ENCODE measurements at regions not wholly inside any gene's neighbourhood (a gene's known extent, or its start where the extent isn't known, plus 50 kb on each side); places are given as distances from the start of the nearest gene placed in this dataset.

DNA sequence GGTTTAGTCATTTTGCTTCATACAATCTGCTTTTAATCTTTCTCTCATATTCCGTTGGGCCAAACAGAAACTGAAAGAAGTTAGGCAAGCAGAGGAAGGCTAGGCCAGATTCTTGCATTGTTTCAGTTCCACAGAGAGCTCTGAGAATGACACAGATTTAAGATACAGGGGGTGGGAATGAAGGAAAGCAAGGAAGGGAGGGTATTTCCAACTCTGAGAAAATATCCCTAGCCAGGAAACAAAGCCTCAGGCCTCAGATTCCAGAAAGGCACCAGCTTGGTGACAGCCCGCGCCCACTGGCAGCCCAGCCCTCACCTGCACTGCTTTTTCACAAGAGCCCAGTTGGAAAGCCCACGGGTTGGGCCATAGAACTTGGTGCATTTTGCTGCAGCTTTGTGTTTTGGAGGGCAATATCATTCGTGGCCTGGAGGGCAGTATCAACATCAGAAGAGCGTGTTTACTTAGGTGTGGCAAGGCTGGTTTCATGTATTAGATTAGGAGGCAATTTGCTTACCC is 63.5 kb downstream of the ENC1 start:
- DNase-seq: peak; percentile 62

DNA sequence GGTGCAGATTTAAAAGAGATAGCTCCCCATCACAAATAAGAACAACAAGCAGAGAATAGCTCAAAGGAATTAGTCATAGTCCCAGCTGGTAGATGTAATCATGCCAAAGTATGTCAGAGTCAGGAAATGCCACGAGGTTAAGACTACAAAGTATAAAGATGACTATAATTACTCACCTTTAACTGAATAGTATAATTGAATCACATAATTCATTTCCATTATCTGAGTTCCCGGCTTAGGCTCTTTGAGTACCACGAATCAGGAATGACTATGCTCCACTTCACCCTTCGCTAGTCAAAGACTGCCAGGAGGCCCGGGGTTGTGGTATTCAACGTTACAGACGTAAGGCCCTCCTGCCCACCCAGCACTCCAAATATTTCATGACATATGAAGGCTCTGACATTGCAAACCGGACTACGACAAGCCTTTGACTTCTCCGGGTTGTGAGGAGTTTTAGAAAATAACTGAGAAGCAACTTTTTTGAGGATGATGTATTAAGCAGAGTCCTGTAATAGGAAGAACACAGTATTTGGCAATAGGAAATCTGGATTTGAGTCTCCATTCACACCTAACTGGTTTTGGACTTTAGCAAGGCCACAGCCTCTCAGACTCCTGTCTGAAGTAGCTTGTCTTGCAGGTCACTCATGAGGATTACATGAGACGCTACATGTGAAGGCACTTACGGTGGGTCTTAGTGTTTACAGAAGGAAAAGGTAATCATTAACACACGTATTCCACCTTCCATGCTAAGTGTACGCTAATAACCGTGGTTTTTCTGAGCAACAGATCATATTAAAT is 64.6 kb downstream of the ENC1 start:
- DNase-seq: peak; percentile 77

DNA sequence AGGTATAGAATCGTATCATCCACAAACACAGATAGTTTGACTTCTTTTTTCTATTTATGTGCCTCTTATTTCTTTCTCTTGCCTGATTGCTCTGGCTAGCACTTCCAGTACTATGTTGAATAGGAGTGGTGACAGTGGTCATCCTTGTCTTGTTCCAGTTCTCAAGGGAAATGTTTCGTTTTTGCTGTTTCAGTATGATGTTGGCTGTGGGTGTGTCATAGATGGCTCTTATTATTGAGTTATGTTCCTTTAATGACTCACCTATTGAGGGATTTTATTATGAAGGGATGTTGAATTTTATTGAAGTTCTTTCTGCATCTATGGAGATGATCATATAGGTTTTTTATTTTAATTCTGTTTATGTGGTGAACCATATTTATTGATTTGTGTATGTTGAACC is 70.3 kb downstream of the ENC1 start:
- no peak for DNase-seq

DNA sequence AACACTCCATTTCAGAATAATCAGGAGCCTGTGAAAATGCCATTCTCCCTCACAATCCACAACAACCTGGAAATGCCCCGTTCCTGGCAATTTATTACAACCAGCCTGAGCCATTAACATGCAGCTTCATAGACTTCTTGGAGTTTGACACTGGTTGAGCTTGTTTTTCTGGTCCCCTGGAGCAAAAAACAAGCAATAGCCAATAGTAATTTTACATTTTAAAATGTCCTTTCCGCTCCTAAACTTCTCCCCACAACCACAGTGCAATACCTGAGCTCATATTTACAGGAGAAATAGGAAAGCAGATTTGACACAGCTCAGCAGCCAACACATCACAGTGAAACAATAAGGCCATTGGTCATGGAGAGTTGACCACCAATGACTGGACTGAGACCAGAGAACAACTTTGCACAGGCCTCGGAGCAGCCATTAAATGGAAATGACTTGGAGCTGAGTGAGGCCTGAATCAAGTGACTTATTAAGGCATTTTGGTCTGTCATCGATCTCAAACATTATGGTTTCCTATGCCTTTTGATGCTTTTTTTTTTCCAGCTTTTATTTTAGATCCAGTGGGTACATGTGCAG is 73.0 kb downstream of the ENC1 start:
- DNase-seq: no peak

DNA sequence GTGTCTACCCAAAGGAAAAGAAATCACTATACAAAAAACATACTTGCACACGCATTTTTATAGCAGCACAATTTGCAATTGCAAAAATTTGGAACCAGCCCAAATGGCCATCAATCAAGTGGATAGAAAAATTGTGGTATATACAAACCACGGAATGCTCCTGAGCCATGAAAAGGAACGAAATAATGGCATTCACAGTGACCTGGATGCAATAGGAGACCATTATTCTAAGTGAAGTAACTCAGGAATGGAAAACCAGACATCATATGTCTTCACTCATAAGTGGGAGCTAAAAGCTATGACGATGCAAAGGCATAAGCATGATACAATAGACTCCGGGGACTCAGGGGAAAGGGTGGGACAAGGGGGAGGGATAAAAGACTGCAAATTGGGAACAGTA is 78.4 kb downstream of the ENC1 start:
- no peak for DNase-seq

DNA sequence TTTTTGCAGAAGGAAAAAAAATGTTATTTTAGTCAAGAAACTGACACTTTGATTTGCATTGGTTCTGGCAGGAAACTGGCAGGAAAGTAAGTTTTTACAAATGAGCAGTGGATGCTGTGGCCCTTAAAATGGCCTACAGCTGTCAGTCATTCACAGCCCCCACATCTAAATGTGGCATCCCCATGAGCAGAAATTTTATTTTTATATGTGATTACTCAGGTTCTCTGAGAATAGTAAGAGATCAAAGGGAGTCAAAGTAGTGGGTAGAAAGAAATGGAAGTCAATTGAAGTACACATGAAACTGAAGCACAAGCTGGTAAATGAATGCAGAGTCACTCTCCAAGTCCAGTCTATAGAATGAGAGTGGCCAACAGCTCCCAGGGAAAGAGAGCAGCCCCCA is 80.3 kb downstream of the ENC1 start:
- no peak for DNase-seq

DNA sequence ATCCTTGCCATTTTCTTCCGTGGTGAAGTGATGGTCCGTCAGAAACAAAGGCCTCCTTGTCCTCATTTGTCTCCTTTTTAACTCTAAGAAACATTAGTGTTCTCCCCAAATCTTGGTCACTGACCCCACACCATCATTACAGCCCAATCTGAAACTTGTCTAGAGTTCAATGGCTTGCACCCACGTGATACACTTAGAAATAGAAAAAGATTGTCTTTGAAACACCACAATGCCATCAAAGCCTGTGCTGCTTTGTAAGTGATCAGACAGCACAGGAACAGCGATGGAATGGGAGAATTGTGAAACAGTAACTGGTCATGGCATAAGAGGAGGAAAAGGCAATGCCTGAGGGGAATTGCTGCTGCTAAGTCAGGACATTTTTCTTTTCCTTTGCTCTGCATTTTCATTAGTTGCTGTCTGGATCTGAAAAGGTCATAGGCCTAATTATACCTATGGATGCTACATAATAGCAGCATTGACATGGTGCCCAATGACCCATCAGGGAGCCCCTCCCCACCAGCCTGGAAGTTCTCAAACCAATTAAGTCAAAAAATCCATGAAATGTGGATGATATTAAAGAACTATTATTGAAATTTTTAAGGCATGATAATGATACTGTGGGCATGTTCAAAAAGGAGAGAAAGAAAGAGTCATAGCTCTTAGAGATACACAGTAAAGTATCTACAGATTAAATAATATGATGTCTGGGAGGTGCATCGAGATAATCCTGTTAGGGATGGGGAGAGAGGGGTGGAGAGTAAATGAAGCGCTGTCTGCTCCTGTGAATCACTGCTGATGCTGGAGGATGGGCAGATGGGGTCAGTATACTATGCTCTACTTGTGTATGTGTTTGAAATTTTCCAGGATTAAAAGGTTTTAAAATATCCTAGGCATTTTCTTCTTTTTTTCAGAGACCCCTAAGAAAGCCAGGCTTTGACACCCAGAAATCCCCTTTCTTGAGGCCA is 83.6 kb downstream of the ENC1 start:
- peak; percentile 72 for DNase-seq

DNA sequence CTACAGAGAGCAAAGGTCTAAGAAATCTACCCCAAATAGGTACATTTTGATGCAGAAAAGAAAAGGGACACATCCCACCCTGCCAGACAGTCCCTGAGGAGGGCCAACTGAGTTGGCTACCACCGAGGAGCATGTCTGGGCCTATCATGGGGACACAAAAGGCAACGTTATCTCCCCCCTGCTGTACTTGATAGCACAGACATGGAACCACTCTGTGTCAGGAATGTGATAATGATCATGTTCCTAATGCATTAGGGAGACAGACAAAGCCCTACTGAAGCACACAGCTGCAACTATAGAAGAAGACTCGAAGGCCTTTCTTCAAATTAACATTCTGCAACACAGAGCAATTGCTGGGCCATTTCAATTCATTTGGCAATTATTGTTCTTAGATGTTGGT is 84.5 kb downstream of the ENC1 start:
- no peak for DNase-seq

DNA sequence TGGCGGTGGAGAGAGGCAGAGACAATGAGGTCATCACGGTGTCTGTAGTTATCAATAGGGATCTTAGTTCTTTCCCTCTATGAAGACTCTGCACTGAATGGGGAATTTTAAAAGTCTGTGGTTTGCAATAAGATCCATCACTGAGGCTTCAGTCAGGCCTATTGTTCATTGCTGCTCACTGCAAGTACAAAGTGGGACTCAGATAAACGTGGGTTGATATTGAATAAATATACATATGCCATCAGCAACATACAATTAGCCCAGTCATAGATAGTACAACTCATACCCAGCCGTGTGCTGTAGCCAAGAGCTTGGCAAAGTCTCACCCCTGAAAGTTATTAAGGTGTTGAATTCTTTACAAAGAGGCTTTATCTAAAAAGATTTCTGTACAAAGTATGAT is 88.4 kb downstream of the ENC1 start:
- peak; percentile 79 for DNase-seq

DNA sequence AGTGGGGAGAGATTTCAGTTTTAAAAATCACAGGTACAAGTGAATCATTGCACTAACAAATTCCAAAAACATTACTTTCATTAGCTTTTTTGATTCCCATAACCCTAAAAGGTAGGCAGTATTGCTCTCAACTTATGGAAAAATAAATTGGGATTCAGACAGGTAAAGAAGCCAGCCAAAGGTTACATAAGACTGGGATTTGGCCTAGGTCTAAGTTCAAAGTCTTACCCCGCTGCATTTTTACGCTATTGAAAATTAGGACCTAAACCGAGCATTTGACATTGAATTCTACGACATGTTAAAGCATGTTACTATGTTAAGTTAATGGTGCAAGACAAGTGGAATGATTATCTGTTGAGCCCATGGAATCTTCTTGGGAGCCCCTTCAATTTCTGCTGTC is 89.6 kb downstream of the ENC1 start:
- DNase-seq: no peak

DNA sequence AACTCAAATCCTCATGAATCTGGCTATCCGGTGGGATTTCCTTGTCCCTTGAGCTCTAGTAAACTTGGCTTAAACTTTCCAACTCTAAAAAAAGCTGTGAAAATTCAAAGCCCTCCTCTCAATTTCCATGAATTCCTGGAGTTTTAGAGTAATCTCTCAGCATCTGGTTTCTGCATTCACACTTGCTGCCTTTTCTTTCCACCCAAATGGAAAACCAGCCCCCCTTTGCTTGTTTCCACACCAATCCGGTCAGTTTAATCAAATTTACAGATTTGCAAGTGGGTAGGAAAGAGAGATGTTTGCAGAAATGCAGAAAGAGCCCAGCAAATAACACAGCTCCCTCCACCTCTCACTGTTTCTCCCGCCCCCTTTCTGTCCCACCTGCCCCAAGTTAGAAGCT is 91.1 kb downstream of the ENC1 start:
- DNase-seq: no peak

DNA sequence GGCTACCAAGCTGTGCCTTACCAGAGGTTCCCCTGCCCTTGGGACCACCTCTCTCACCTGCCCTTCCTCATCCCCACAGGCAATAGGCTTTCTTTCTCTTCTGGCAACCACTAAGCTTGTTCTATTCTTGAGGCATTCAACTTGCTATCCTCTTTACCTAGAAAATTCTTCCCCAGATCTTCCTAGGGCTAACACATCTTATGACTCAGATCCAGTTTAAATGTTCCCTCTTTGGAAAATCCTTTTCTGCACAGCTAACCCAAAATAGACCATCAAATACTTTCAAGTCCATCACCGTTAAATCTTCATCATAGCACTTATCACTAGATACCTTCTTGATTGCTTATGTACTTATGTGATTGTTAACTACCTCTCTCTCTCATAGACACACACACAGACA is 93.7 kb downstream of the ENC1 start:
- no peak for DNase-seq

DNA sequence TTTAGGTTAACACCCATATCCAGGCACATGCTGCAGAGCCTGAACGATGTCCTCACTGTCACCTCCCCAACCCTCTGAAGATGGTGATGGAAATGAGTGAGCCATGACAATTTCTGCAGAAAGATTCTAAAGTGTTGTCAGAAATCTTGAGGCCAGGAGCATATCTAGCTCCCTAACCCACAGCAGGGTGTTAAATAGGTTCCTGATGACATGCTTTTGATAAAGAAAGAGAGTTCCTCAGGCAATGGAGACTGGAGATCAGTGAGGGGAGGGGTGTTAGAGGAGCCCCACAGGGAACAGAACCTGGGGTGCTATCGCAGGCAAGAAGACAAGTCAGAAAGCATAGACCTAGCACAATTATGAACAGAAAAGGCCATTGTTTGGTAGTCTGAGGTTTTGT is 95.7 kb downstream of the ENC1 start:
- DNase-seq: no peak

DNA sequence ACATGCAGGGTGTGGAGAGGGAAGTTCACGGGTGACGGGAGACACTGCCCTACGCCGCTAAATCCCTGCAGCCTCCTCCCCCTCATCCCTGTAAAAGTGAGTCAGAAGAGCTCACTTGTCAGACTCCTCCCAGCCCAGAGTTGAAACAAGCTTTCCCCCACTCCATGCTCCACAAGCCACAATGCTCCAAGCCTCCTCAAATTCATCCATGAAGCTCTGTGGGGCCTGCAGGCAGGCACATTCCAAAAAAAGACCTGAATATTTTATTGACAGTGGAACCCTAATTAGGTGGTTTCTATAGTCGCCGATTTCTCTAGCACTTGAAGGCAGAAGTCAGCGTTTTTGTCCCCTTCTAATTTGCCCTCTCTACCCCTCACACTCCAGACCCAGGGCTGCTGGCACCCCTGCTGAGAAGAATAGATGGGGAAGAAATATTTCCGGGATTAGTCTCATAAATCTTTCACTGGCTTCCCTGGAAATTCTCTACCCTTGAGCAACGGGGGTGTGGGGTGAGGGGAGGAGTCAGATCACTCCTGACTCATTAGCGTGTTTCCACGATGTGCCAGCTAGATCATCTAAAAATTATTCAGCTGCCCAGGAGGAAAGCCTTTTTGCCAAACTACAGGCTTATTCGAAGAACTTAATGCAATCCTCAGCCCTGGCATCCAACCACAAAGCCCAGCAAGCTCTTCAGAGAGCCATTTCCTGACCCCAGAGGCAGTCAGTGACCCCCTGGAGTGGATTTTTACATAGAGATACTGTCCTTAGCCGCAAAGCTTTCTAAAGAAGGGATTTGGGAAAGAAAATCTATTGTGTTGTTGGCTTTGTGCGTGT is 97.1 kb downstream of the ENC1 start:
- peak; percentile 98 for DNase-seq

DNA sequence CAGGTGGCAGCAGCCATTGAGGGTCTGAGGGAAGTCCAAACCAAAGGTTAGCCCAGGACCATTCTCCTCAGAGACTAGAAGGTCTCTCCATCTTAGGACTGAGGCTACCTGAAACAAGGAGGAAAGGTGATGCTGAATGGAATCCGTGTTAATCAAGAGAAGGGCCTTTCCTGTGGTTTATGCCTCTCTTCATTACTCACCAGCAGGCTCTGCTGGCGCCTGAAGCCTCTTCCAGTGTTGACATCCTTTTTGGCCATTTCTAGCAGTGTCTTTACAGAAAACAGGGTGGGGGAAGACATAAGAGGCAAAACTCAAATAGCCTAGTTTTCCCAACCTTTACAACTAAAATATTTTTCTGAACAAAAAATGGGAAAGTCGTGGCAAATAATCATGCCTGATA is 98.0 kb downstream of the ENC1 start:
- peak; percentile 59 for DNase-seq

DNA sequence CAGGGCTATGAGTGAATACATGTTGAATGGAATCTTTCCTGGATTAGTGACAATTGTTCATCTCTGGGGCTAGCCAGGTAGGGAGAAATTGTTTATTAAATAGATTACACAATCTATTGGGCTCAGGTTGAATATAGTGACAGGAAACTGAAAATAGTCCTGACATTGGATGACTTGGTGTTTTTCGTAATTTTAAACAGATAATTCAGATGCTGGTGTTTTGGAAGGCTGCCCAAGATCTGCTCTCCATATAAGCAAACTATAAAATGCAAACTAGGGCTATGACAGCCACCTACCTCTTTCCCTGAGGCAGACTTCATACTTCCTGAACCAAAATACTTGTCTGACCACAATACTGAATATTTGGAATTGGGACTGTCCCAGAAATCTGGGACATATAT is 99.1 kb downstream of the ENC1 start:
- no peak for DNase-seq

DNA sequence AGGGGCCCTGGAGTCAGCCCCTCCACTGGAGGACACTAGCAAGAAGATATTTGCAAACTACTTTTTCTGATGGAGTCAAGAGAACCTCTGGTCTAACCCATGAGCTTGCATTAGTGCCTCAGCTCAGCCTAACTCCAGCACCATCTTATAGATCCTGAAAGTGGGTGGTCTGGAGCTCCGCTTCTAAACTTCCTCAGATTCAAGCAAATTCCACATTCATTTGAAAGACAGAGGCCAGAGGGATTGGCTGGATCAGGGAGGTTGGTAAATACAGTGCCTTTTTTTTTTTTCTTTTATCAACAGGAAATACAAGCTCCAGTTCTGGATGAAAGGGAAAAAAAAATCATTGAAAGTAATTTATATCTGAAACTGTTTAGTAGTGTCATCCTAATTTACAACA is 99.9 kb downstream of the ENC1 start:
- DNase-seq: no peak

DNA sequence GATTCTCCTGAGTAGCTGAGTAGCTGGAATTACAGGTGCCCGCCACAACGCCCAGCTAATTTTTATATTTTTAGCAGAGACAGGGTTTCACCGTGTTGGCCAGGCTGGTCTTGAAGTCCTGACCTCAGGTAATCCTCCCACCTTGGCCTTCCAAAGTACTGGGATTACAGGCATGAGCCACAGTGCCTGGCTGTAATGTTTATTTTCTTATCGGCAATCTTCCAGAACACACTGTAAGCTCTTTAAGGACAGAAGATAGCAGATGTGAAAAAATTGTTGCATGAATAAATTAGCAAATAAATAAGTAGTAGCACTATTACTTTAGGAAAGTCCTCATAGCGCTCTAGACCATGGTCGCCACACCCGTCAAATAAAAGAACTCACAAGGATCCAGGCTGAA is 100.5 kb downstream of the ENC1 start:
- no peak for DNase-seq

DNA sequence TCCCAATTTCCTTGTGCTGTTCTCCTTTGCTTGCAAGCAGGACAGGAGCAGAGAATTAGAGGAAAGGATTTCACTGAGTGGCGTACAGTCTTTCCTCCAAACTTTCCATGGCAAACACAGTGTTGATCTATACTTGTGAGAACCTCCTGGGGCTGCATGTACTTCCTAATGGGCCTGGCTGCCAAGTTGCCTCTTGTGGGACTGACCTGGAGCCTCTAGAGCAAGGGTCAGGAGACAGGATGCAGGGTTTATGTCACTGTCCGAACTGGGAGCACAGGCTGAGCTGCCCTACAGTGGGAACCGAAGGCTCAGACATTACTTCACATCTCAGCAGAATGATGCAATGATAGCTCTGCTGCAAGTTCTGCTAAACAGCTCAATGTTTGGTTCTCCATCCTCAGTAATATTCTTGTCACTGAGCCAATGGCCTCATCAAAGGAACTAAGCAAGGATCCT is 102.3 kb downstream of the ENC1 start:
- DNase-seq: peak; percentile 48

DNA sequence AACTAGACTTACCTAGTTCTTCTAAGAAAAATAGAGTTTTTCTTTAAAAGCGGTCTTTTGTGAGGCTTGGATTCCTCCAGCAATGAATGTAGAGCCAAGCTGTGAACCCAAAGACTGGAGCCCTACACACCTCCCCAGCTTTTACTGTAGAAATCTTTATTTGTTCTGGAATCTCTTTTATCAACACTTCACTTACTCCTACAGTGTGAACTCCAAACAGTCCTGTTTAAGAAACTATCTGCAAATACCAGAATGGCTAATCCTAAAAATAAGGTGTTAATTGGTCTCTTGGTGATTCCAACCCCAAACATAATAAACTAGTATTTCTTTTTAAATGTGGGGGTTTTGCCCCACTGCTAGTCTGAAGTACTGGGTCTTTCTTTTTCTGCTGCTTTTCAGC is 103.9 kb downstream of the ENC1 start:
- DNase-seq: no peak

DNA sequence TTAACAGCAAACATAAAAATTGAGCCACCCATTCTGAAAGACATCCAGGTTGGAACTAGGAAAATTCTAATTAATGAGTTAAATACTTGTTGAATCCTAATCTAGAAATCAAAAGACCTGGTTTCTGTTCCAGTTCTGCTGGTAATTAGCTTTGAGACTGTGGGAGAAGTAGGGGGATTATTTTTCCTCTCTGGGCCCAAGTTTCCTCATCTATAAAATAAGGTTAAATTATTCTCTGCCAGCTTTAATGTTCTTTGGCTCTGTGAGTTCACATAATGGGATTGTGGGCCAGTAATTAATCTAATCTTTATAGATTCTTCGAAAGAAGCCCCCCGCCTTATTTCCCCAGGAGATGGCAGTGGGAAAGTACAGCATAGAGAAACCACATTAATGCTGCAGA is 104.6 kb downstream of the ENC1 start:
- DNase-seq: no peak

DNA sequence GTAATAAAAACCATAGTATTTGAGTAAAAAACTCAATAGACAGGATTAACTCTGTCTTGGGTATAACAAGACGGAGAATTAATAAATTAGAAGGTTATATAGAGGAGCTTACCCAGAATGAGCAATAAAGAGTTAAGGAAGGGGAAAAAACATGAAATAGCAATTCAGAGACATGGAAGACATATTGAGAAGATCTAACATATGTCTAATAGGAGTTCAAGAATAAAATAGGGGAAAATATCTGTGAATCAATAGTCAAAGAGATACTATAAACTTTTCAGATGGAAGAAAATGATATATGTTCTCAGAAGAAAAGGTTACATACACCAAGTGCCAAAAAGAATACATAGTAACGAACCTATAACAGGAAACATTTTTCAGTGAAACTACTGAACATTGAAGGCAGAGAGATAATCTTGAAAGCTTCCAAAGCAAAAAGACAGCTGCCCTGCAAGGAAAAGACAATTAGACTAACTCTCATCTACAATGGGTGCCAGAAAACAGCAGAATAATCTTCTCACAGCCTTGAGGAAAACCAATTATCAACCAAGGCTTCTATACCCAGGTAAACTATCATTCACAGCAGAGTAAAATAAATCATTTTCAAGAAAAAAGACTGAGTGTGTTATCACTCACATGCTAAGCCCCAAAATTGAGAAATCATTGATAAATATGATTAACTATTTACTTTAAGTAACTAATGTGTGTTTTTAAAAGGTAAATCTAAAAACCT is 106.0 kb downstream of the ENC1 start:
- no peak for DNase-seq
